Activated CD4-positive, alpha-beta T cell treated with anti-CD3 and anti-CD28 coated beads, Interleukin-2, amount 50 U/mL, for 16 hours (primary cell): ENCODE measurements at regions not wholly inside any gene's neighbourhood (a gene's known extent, or its start where the extent isn't known, plus 50 kb on each side); places are given as distances from the start of the nearest gene placed in this dataset.
"Not testable (repeated sequence)": the region's sequence is repeated elsewhere in the genome, so short reads cannot be mapped to it uniquely, and the experiment has no call there.

Experiments
- DNase-seq: peaks from one replicate; pipeline ENCODE4 v3.0.0-alpha.2; 2020

- no peak for DNase-seq
Observed at GRCh38 chr2:192969055-192969454, 774.3 kb upstream of the TMEFF2 start.

DNA sequence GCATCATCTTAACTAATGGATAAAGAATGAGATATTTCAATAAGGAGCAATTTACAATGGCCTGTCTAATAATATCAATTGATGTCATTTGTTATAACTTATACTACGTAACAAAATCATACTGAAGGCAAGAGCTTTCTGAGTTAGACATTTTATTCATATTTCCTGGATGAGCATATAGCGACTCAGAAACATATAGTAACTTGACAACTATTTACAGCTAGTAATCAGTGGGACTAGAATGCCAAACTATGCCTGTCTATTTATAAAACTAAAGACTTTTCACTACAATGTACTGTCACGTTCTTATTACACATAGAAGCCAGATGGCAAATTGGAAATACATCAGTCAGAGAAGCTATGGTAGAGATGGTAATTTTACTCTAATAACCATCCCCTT lies 766.2 kb upstream of the TMEFF2 start:
- DNase-seq: no peak

DNA sequence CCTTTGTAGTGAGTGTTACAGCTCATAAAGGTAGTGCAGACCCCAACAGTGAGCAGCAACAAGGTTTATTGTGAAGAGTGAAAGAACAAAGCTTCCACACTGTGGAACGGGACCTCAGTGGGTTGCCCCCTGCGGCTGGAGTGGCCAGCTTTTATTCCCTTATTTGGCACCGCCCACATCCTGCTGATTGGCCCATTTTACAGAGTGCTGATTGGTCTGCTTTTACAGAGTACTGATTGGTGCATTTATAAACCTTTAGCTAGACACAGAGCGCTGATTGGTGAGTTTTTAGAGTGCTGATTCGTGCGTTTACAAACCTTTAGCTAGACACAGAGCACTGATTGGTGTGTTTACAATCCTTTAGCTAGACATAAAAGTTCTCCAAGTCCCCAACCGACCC lies 763.9 kb upstream of the TMEFF2 start:
- DNase-seq: not testable (repeated sequence)

DNA sequence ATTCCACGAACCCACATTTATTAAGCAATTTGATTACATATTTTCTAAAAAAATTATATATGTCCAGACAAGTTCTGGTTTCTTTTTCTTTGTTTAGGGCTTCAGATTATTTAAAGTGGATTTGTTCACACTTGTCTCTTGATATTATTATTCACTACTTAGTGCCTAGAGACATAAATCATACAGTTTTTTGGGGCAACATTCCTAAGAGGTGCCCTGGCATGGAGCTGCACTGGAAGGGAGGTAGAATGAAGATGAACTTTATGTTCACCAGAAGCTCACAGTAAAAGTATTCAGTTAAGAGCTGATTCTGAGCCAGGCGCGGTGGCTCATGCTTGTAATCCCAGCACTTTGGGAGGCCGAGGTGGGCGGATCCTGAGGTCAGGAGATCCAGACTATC lies 762.7 kb upstream of the TMEFF2 start:
- DNase-seq: no peak

GRCh38 chr2:192953116-192953515 lies 758.4 kb upstream of the TMEFF2 start:
- DNase-seq: no peak

GRCh38 chr2:192952245-192952644 lies 757.5 kb upstream of the TMEFF2 start:
- no peak for DNase-seq

GRCh38 chr2:192948316-192948715 lies 753.6 kb upstream of the TMEFF2 start:
- no peak for DNase-seq

DNA sequence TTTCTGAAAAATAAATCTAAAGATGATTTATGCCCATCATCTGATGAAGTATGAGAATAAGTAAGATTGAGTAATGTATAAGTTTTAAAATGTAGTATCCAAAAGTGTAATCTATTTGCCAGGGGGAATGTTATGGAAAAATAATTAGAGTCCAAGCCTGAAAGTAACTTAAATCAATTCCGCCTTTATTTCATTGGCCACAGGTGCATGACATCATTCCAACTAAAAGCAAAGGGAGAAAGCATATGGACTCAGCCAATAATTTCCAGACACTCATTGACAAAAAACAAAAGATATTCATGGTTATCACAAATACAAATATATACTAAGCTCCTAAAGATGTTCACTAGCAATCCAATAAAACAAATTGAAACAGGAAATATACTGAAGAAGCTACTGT lies 752.6 kb upstream of the TMEFF2 start:
- DNase-seq: no peak

DNA sequence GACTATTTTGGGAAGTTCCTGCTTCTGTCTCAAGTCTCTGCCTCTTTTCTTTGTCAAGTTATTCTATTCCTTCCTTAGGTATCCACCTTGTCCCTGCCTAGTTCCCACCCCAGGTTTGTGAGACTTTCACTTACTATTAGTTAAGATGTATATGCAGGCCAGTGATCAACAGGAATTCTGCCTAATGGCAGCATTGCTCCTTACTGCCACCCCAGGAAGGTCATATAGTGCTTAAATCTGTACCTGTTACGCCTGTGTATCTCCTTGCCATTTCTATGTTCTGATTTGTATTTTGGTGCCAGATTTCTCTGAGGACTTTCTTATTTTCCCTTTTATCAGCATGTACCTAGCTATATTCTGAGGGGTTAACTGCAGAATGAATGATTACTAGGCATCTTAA lies 746.0 kb upstream of the TMEFF2 start:
- DNase-seq: no peak

GRCh38 chr2:192932376-192932775 lies 737.6 kb upstream of the TMEFF2 start:
- no peak for DNase-seq

GRCh38 chr2:192921631-192922030 lies 726.9 kb upstream of the TMEFF2 start:
- not testable (repeated sequence) for DNase-seq

DNA sequence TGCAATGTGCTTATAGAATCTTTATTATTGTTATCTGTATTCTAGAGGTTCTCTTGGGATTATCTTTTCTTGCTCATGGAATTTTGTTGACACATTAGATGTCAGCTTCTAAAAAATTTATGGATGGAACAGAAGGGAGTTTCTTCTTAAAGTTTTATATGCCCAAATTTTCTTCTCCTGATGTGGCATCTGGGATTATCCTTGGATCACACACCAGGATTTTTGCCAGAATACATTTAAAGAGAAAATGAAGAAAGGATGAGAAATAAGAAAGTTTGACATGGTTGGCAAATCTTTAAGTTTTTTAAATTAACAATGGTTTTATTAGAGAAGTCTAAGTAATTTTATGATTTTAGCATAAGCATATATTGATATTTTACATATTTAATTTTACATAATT lies 706.7 kb upstream of the TMEFF2 start:
- DNase-seq: no peak

DNA sequence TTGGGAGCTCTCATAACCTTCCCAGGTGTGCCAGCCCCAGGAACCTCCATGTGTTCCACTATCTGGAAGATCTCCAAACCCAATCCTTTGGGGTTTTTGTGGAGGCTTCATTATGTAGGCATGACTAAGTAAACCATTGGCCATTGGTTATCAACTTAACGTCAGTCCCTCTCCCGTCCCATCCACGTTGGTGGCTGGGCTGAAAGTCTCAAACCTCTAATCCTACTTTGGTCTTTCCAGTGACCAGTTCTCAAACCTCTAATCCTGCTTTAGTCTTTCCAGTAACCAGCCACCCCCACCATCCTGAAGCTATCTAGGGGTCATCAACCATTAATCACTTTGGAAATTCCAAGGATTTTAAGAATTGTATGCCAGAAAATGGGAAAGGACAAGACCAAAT lies 704.7 kb upstream of the TMEFF2 start:
- DNase-seq: no peak

DNA sequence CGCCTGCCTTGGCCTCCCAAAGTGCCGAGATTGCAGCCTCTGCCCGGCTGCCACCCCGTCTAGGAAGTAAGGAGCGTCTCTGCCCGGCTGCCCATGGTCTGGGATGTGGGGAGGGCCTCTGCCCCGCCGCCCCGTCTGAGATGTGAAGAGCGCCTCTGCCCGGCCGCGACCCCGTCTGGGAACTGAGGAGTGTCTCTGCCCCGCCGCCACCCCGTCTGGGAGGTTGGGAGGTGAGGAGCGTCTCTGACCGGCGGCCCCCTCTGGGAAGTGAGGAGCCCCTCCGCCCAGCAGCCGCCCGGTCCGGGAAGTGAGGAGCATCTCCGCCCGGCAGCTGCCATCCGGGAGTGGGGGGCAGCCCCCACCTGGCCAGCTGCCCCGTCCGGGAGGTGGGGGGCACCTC lies 699.2 kb upstream of the TMEFF2 start:
- DNase-seq: not testable (repeated sequence)

DNA sequence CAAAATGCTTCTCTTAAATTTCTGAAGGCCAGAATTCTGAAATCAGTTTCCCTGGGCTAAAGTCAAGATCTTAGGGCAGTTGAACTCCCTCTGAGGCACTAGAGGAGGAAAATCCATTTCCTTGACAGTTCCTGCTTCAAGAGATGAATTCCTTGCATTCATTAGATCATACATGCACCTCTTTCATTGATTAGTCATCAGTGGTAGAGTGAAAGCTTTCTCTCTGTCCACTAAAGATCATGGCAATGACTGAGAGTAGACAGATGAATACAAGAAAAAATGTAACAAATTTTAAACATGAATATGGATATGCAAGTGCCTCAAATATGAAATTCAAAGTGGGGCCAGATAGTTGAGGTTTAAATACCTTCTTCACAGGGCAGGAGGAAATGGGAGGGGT lies 693.4 kb upstream of the TMEFF2 start:
- no peak for DNase-seq

DNA sequence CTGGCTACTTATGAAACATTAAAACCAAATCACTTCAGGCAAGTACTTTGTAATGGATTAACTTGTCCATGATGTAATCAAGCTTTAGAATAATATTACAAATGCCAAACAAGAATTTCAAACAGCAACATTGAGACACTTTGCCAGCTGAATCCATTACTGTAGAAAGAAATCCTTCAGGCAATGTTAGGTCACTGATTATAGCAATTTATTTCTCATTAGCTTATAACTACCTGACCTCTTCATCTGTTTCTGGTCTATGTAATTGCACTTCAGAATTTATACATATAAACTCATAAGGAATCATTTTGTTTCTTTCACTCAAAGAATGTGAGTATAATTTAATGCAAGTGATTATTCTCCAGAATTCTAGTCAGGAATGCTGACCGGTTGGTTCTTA lies 692.6 kb upstream of the TMEFF2 start:
- no peak for DNase-seq

GRCh38 chr2:192886636-192887035 lies 691.9 kb upstream of the TMEFF2 start:
- DNase-seq: no peak

DNA sequence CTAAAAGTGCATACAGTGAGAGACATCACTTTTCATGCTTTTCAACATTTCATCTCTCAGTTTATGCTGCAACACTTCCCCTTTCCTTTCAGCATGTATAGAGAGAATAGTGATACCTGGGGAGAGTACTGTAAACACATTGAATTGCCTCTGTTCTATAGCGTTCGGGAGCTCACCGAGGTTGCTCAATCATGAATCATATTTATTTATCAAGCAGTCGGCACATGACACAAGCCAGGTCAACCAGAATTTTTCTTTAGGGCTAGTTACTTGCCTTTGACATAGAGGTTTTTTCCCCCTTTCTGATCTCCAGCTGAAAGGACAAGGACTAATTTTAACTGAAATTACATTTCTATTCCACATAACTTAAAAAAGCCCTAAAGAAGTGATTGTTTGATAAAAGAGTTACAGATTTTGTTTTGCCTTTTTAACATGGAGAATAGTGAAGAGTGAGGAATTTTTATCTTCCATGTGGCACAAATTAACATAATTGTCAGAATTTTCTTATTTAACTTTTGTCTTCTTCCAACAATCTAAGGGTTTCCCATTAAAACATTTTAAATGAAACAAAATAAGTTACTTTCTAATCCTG lies 690.9 kb upstream of the TMEFF2 start:
- DNase-seq: no peak

GRCh38 chr2:192877159-192877558 lies 682.4 kb upstream of the TMEFF2 start:
- DNase-seq: no peak

GRCh38 chr2:192876698-192877097 lies 682.0 kb upstream of the TMEFF2 start:
- no peak for DNase-seq

DNA sequence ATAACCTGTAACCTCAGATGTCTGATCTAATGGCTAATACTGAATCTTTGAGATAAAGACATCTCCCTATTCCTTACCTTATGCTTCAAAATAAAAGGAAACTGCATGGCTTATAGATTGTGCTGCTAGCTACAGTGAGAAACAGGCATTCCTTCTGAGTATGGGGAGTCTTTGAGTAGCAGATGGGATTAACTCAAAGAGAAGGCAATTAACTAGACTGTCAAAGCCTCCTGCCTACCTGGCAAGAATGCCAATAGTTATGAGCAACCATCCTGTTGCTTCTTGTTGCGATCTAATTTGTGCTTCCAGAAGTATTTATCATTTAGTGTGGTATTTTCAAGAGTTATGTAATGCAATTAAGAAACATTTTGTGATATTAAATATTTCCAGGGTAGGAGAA lies 660.0 kb upstream of the TMEFF2 start:
- DNase-seq: no peak

GRCh38 chr2:192854031-192854430 lies 659.3 kb upstream of the TMEFF2 start:
- DNase-seq: no peak

- no peak for DNase-seq
Observed at GRCh38 chr2:192828947-192829346, 634.2 kb upstream of the TMEFF2 start.

DNA sequence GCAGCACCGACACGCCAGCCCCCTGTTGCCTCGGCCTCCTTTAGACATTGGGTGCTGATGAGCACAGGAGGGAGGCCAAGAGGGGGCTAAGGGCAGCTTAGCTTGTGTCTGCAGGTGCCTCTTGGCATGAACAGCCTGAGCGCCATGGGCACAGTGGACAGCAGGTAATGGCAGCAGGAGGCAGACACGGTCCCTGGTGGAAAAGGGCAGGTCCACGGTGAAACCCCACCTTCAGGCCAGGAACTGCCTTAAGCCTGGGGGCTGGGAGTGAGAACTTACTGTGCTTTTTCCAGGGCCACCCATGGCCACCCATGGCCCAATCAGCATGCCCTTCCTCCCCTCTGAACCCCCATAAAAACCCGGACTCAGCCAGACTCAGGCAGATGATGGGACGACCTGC lies 633.4 kb upstream of the TMEFF2 start:
- no peak for DNase-seq

DNA sequence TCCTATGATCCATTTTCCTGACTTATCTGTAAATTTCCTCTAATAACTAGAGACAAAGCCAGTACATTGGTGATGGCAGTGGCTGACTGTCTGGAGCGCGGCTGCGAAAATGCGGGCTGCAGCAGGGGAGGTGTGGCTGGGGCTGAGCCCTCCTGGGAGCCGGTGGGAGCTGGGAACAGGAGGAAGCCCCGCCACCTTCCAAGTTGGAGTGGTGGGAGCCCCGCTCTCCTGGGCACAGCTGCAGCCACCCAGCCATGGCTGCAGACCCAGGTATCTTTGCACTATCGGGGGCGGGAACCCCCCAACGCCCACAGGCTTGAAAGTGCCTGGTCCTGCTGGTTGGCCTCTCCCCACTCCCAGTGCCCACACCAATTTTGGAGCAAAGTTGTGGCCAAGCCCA lies 633.0 kb upstream of the TMEFF2 start:
- no peak for DNase-seq

DNA sequence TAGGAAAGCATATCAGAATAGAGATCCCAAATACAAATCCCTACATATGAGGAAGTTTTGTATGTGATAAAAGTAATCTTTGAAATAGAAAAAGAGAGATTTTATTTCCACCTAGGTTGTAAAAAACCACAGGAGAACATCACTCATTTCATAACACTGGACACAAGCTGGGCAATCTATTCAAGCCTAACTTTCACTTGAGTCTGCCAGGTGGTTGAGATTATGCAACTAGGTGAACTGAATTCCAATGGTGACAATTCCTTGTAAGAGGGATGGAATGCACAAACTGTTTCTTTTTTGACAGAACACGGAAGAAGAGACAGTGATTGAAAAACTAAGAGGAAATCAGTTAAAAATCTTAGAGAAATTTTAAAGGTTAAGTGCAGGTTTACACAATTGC lies 619.6 kb upstream of the TMEFF2 start:
- DNase-seq: no peak
